ENCODE measurements at regions not wholly inside any gene's neighbourhood (a gene's known extent, or its start where the extent isn't known, plus 50 kb on each side); places are given as distances from the start of the nearest gene placed in this dataset.

DNA sequence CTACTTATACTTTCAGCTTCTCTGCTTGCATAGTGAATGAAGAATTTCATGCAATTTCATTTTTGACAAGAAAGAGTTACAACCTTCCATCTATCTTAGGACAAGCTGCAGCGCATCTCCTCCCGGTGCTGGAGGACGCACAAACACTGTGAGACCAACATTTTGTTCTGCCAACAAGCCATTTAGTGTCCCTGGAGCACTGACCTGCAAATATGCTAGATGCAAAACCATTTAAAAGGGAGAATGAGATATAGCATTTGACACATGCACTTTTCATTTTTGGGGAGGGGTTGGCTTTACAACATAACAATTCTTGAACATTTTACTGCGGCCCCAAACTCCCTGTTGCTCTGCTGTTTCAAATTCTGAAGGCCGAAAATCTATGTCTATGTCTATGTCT is 127.2 kb upstream of the SLC30A5 start:
- no peak for FAIRE-seq
- no peak for TF ChIP-seq POLR2A (IDR thresholded peaks at IDR 0.05; ENCODE audit: low read depth, low read length)
- no peak for TF ChIP-seq TAF1 (IDR thresholded peaks at IDR 0.05; ENCODE audit: borderline replicate concordance, low read depth, low read length)
- TF ChIP-seq POLR2AphosphoS5 (IDR thresholded peaks at IDR 0.05; ENCODE audit: low read depth, low read length) = no peak
- DNase-seq (ENCODE audit: insufficient read length) = no peak

DNA sequence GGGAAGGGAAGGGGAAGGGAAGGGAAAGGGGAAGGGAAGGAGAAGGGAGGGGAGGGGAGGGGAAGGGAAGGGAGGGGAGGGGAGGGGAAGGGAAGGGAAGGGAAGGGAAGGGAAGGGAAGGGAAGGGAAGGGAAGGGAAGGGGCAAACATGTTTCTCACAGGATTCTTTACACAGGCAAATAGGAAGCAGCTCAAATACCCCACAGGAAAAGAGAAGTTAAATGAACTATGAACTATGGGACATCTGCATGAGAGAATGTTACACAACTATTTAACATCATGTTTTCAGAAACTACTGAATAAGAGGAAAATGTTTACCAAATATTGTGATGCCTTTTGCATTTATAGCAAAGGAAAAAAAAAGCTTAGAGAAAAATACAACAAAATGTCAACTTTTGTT is 125.4 kb upstream of the SLC30A5 start:
- DNase-seq (ENCODE audit: insufficient read length) (no peak), FAIRE-seq (no peak)
- no peak for TF ChIP-seq POLR2AphosphoS5 (IDR thresholded peaks at IDR 0.05; ENCODE audit: low read depth, low read length)
- TF ChIP-seq POLR2A (IDR thresholded peaks at IDR 0.05; ENCODE audit: low read depth, low read length) = no peak
- no peak for TF ChIP-seq TAF1 (IDR thresholded peaks at IDR 0.05; ENCODE audit: borderline replicate concordance, low read depth, low read length)

DNA sequence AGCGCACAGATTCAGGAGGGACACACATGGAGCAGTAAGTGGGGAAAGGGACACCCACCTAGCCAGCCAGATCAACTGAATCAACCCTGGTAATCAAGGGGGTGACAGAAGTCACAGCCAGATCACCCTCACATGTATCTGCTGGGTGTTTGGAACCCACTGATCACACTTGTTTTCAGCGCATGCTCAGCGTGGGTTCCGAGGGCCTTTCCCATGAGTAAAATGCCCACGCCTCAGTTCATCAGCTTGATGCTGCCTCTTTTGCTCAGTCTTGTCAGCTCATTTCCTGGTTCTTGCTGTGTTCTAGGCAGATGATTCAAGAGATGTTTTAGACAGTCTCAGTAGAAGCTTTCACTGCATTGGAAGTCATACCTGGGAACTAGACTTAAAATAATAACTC is 123.2 kb upstream of the SLC30A5 start:
- DNase-seq (ENCODE audit: insufficient read length) (no peak), FAIRE-seq (no peak)
- TF ChIP-seq TAF1 (IDR thresholded peaks at IDR 0.05; ENCODE audit: borderline replicate concordance, low read depth, low read length) (no peak), POLR2AphosphoS5 (IDR thresholded peaks at IDR 0.05; ENCODE audit: low read depth, low read length) (no peak), POLR2A (IDR thresholded peaks at IDR 0.05; ENCODE audit: low read depth, low read length) (no peak)

DNA sequence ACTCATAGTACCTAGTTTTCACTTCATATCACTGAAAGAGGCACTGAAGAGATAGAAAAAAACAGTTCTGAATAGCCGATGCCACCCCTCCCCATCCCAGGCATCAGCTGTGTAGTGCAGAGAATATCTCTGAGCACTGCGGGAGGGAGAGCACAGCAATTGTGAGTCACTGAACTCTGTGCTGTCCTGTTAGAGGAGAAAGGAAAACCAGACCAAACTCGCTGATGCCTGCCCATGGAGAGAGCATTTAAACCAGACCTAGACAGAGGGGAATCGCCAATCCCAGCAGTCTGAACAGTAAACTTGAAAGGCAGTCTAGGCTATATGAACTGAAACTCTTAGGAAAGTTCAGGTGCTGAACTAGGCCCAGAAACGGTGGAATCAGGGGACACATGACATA is 120.1 kb upstream of the SLC30A5 start:
- FAIRE-seq = no peak
- TF ChIP-seq TAF1 (IDR thresholded peaks at IDR 0.05; ENCODE audit: borderline replicate concordance, low read depth, low read length) (no peak), POLR2AphosphoS5 (IDR thresholded peaks at IDR 0.05; ENCODE audit: low read depth, low read length) (no peak), POLR2A (IDR thresholded peaks at IDR 0.05; ENCODE audit: low read depth, low read length) (no peak)
- no peak for DNase-seq (ENCODE audit: insufficient read length)

DNA sequence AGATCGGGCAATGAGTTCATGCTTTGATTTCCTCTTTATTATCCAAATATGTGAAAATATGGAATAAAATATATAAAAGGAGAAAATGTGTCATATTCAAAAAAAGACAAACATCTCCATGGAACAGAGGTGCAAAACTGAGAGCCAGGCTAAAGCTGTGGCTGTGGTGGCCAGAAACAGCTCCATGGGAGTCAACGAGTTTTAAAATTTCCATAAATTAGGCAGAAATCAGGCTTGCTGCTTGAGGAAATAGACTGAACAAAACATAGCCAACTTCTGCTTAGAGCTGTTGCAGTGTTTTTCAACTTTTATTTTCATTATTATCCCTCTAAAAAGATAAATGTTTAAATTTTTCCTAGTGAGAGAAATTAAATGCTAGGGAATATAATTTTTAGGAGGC is 110.8 kb upstream of the SLC30A5 start:
- TF ChIP-seq POLR2AphosphoS5 (IDR thresholded peaks at IDR 0.05; ENCODE audit: low read depth, low read length) (no peak), POLR2A (IDR thresholded peaks at IDR 0.05; ENCODE audit: low read depth, low read length) (no peak), TAF1 (IDR thresholded peaks at IDR 0.05; ENCODE audit: borderline replicate concordance, low read depth, low read length) (no peak)
- DNase-seq (ENCODE audit: insufficient read length) = no peak
- FAIRE-seq = no peak

DNA sequence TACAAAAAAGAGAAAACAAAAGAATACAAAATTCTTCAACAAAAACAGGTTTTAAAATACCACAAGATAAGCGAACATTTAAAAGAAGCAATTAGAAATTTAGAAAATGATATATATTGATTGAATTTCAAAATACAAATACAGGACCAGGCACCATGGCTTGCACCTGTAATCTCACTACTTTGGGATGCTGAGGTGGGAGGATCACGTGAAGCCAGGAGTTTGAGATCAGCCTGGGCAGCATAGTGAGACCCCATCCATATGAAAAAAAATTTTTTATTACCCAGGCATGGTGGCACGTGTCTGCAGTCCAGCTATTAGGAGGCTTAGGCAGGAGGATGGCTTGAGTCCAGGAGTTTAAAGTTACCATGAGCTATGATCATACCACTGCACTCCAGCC is 109.9 kb upstream of the SLC30A5 start:
- FAIRE-seq (no peak), DNase-seq (ENCODE audit: insufficient read length) (no peak)
- TF ChIP-seq POLR2AphosphoS5 (IDR thresholded peaks at IDR 0.05; ENCODE audit: low read depth, low read length) (no peak), TAF1 (IDR thresholded peaks at IDR 0.05; ENCODE audit: borderline replicate concordance, low read depth, low read length) (no peak), POLR2A (IDR thresholded peaks at IDR 0.05; ENCODE audit: low read depth, low read length) (no peak)

DNA sequence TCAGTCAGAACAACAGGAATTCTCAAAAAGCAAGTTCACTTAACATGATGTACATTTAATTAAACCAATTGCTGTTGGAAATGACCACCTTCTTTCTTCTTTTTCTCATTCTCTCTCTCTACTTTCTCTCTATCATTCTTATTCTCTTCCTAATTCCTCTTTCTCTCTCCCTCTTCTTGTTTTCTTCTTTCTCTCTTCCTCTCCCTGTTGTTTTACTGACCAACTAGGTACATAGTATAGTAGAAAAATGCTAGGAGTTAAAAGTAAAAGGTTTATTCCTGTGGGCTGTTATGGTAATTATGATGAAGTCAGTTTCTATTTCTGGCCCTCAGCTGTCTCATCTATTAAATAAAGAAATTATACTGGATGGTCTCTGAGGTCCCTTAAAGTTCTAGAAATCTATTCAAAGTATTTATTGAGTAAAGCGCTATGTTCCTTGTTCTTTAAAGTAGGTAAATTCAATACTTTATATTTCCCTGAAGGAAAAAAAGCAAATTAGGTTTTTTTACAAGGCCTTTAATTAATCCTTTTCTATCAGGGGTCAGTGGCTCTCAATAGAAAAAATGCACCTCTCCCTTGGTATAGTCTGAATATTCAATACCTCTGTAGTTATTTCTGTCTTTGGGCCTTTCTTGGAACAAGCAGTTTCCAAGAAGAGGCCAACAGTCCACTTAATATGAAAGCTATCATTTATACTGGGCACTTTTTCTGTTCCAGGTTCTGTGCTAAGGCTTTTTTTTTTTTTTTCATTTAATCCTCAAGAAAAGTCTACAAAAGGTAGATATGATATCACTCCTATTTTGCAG is 102.3 kb upstream of the SLC30A5 start:
- FAIRE-seq = no peak
- no peak for TF ChIP-seq TAF1 (IDR thresholded peaks at IDR 0.05; ENCODE audit: borderline replicate concordance, low read depth, low read length)
- no peak for TF ChIP-seq POLR2A (IDR thresholded peaks at IDR 0.05; ENCODE audit: low read depth, low read length)
- TF ChIP-seq POLR2AphosphoS5 (IDR thresholded peaks at IDR 0.05; ENCODE audit: low read depth, low read length) = no peak
- DNase-seq (ENCODE audit: insufficient read length) = no peak

DNA sequence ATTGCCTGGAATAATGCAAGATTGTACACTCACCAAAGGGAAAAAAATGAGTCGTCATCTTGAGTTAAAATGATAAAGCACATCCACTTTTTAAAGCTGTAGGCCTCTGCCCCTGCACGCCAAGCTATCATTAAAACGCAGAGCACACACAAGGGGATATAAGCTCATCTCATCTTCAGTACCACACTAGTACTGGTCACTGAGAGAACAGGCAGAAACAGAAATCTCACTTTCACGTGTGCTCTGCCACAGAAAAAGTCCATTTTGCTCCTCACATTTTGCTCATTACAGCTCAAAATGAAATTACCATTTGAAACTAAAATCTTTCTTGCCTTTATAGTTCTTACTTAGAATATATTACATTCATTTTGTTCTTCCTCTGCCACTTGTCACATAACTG is 99.2 kb upstream of the SLC30A5 start:
- FAIRE-seq (peak; percentile 83), DNase-seq (ENCODE audit: insufficient read length) (no peak)
- no peak for TF ChIP-seq POLR2A (IDR thresholded peaks at IDR 0.05; ENCODE audit: low read depth, low read length)
- TF ChIP-seq TAF1 (IDR thresholded peaks at IDR 0.05; ENCODE audit: borderline replicate concordance, low read depth, low read length) = no peak
- no peak for TF ChIP-seq POLR2AphosphoS5 (IDR thresholded peaks at IDR 0.05; ENCODE audit: low read depth, low read length)

DNA sequence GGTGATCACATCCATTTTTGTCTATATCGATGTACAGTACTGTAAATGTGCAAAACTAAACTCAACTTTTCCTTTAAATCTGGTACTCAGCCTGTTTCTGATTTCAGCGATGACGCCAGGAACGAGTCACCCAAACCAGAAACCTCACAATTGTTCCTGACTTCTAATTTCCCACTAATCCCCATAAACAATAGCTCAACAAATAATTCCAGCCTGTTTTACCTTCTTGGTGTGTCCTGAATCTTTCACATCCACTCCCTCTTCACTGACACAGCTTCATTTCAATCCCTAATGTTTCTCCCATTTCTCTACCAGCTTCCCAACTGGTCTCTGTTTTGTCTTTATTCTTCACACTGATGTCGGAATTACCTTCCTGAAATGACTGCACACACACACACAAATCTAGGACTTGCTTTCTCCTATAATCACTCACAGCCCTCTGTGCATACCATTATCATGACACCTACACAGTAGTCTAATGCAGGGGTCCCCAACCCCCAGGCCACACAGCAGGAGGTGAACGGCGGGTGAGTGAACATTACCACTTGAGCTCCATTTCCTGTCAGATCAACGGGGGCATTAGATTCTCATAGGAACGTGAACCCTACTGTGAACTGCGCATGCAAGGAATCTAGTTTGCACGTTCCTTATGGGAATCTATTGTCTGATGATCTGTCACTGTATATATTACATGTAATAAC is 97.8 kb upstream of the SLC30A5 start:
- TF ChIP-seq POLR2A (IDR thresholded peaks at IDR 0.05; ENCODE audit: low read depth, low read length) (no peak), POLR2AphosphoS5 (IDR thresholded peaks at IDR 0.05; ENCODE audit: low read depth, low read length) (no peak), TAF1 (IDR thresholded peaks at IDR 0.05; ENCODE audit: borderline replicate concordance, low read depth, low read length) (no peak)
- DNase-seq (ENCODE audit: insufficient read length) (no peak), FAIRE-seq (no peak)

DNA sequence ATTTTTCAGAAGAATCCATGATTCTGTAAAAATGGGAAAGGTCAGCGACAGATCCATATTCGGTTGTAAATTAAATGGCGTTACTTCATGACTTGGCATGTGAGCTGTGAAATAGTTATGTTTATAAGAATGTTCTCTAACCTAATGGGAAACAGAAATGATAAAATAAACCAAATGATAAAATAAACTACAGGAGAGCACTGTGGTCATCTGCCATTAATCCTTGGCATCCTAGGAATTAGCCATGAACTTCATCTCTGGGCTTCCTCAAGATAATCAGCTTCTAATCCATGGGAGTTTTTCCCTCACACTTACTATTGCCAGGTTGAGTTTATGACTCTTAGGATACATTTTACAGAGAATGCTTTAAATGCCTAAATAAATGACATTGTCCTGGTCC is 94.6 kb upstream of the SLC30A5 start:
- FAIRE-seq (no peak), DNase-seq (ENCODE audit: insufficient read length) (no peak)
- TF ChIP-seq TAF1 (IDR thresholded peaks at IDR 0.05; ENCODE audit: borderline replicate concordance, low read depth, low read length) (no peak), POLR2AphosphoS5 (IDR thresholded peaks at IDR 0.05; ENCODE audit: low read depth, low read length) (no peak), POLR2A (IDR thresholded peaks at IDR 0.05; ENCODE audit: low read depth, low read length) (no peak)

DNA sequence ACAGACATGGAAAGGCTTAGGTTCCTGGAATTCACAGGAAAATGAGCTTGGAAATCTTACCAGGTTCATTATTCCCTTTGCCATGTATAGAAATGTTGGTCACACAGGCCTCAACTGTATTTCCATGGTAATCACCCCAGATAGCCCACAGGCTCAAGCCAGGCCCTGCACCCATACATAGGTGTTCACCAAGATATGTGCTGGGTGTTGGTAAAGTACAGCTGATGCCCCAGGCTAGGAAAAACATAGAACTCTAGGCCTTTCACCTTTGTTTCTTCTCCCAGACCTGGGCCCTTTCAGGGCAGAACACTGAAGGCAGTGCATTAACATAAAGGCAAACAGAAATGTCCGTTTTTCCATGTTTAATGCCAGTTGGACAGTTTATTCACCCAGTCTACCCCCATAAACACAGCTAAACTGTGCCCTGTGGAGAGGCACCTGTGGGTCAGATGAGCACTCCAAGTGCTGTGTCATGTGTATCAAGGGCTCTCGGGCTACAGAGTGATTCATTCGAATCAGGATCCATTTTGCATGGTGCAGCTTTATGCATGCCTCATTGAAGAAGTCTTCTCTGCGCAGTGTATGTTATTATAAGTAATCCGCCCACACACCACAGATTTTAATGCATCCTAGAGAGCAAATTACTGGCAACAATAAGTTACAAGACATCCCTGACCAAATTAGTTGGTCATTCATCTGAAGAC is 93.4 kb upstream of the SLC30A5 start:
- DNase-seq (ENCODE audit: insufficient read length) (no peak), FAIRE-seq (no peak)
- no peak for TF ChIP-seq TAF1 (IDR thresholded peaks at IDR 0.05; ENCODE audit: borderline replicate concordance, low read depth, low read length)

Data from GM12892 (cell line).